Endodermal cell (in vitro differentiated cells): ENCODE measurements at regions not wholly inside any gene's neighbourhood (a gene's known extent, or its start where the extent isn't known, plus 50 kb on each side); places are given as distances from the start of the nearest gene placed in this dataset.

Experiments
- DNase-seq: peaks from one replicate; pipeline ENCODE4 v3.0.0-alpha.2; 2017
- H3K27ac ChIP-seq: 2 replicates; pipeline ENCODE4 v1.5.1; 2013; ENCODE audit warnings: mild to moderate bottlenecking, low read depth, low read length, moderate library complexity
- H3K27me3 ChIP-seq: 2 replicates; pipeline ENCODE4 v1.6.1; 2013; ENCODE audit warnings: mild to moderate bottlenecking, low read length, moderate library complexity; ENCODE audit not compliant: insufficient read depth, control insufficient read depth, poor library complexity, severe bottlenecking
- H3K36me3 ChIP-seq: 2 replicates; pipeline ENCODE4 v1.7.0; 2013; ENCODE audit warnings: mild to moderate bottlenecking, low read length, moderate library complexity; ENCODE audit not compliant: control insufficient read depth, insufficient read depth
- H3K4me1 ChIP-seq: one replicate; pipeline ENCODE4 v1.7.0; 2013; ENCODE audit warnings: low read length; ENCODE audit not compliant: control insufficient read depth, insufficient read depth
- H3K4me3 ChIP-seq: 2 replicates; pipeline ENCODE4 v1.5.1; 2013; ENCODE audit warnings: mild to moderate bottlenecking, low read length, moderate library complexity
- H3K9ac ChIP-seq: 2 replicates; pipeline ENCODE4 v1.6.1; 2013; ENCODE audit warnings: mild to moderate bottlenecking, low read length, moderate library complexity; ENCODE audit not compliant: poor library complexity, severe bottlenecking; ENCODE audit errors: extremely low read depth
- H3K9me3 ChIP-seq: 2 replicates; pipeline ENCODE4 v1.6.1; 2013; ENCODE audit warnings: mild to moderate bottlenecking, low read length, moderate library complexity; ENCODE audit not compliant: control insufficient read depth
- H3K27ac Mint-ChIP-seq: 2 replicates; pipeline ENCODE4 v1.8.0; 2020; ENCODE audit warnings: mixed read lengths
- H3K27me3 Mint-ChIP-seq: 2 replicates; pipeline ENCODE4 v1.8.0; 2021; ENCODE audit warnings: mild to moderate bottlenecking, mixed read lengths; ENCODE audit not compliant: insufficient read depth
- H3K36me3 Mint-ChIP-seq: 2 replicates; pipeline ENCODE4 v1.8.0; 2020; ENCODE audit warnings: low read depth, mixed read lengths
- H3K4me1 Mint-ChIP-seq: 2 replicates; pipeline ENCODE4 v1.8.0; 2020; ENCODE audit warnings: mixed read lengths
- H3K4me3 Mint-ChIP-seq: 2 replicates; pipeline ENCODE4 v1.8.0; 2020; ENCODE audit warnings: mild to moderate bottlenecking, moderate library complexity, mixed read lengths
- H3K9me3 Mint-ChIP-seq: 2 replicates; pipeline ENCODE4 v1.8.0; 2020; ENCODE audit warnings: mild to moderate bottlenecking, mixed read lengths
- CTCF ChIP-seq: fragments of 200-600 bp; sonication (generic); conservative IDR thresholded peaks from 2 replicates; pipeline ENCODE4 v1.5.0; 2021; ENCODE audit warnings: antibody characterized with exemption, mild to moderate bottlenecking
- WGBS, 2 experiments: methylation state at CpG; one replicate each; pipeline versions ENCODE4 v1.1.5 to v1.1.7; 2013; ENCODE audit warnings: missing lambda C conversion rate in 2 of 2, mixed read lengths in 1 of 2; ENCODE audit not compliant: insufficient coverage in 1 of 2, insufficient read length in 1 of 2; 5-methylcytosine and 5-hydroxymethylcytosine counted together

GRCh38 chr9:91156451-91157234, 205.1 kb downstream of the AUH start:
- Mint-ChIP-seq H3K9me3 (peaks cover 16% of the 10 kb centered on the region), H3K36me3 (no peaks in the 10 kb centered on the region), H3K27me3 (peaks cover 3% of the 10 kb centered on the region), H3K27ac (no peak overlapping the region), H3K4me1 (no peaks in the 10 kb centered on the region), H3K4me3 (no peak overlapping the region)
- Histone ChIP-seq H3K9me3 (peaks cover 7% of the 10 kb centered on the region), H3K9ac (no peak overlapping the region), H3K36me3 (no peaks in the 10 kb centered on the region), H3K4me1 (no peaks in the 10 kb centered on the region), H3K27ac (no peak overlapping the region), H3K27me3 (no peaks in the 10 kb centered on the region), H3K4me3 (no peak overlapping the region)
- DNase-seq, result no peak
- TF ChIP-seq CTCF, result no peak
- 84 to 96% methylated on average over 8 to 10 of the region's 10 CpGs for WGBS, 2 experiments

GRCh38 chr9:91157883-91158282, 203.8 kb downstream of the AUH start:
- H3K4me1 Mint-ChIP-seq, result peaks cover 4% of the 10 kb centered on the region
- peaks cover 4% of the 10 kb centered on the region for H3K9me3 Mint-ChIP-seq
- no peak overlapping the region for H3K9ac ChIP-seq
- TF ChIP-seq CTCF, result no peak
- peaks cover 6% of the 10 kb centered on the region for H3K9me3 ChIP-seq
- H3K36me3 Mint-ChIP-seq, result no peaks in the 10 kb centered on the region
- H3K27ac Mint-ChIP-seq, result no peak overlapping the region
- no peaks in the 10 kb centered on the region for H3K27me3 ChIP-seq
- H3K27ac ChIP-seq, result no peak overlapping the region
- no peak overlapping the region for H3K4me3 ChIP-seq
- no peak for DNase-seq
- no peak overlapping the region for H3K4me3 Mint-ChIP-seq
- no peaks in the 10 kb centered on the region for H3K36me3 ChIP-seq
- WGBS, 2 experiments, result 100% methylated on average over 1 to 2 of the region's 2 CpGs
- no peaks in the 10 kb centered on the region for H3K4me1 ChIP-seq
- H3K27me3 Mint-ChIP-seq, result no peaks in the 10 kb centered on the region

- H3K9me3 Mint-ChIP-seq, result no peaks in the 10 kb centered on the region
- H3K27me3 ChIP-seq, result no peaks in the 10 kb centered on the region
- peaks cover 6% of the 10 kb centered on the region for H3K4me1 Mint-ChIP-seq
- peaks cover 2% of the 10 kb centered on the region for H3K9me3 ChIP-seq
- no peaks in the 10 kb centered on the region for H3K36me3 ChIP-seq
- no peak for DNase-seq
- H3K4me3 Mint-ChIP-seq, result no peak overlapping the region
- TF ChIP-seq CTCF, result no peak
- H3K27ac ChIP-seq, result no peak overlapping the region
- 74 to 76% methylated on average over 5 to 6 of the region's 6 CpGs for WGBS, 2 experiments
- no peak overlapping the region for H3K27ac Mint-ChIP-seq
- H3K27me3 Mint-ChIP-seq, result no peaks in the 10 kb centered on the region
- H3K4me3 ChIP-seq, result no peak overlapping the region
- H3K36me3 Mint-ChIP-seq, result no peaks in the 10 kb centered on the region
- no peak overlapping the region for H3K9ac ChIP-seq
- H3K4me1 ChIP-seq, result no peaks in the 10 kb centered on the region
Observed at GRCh38 chr9:91158286-91158685, 203.4 kb downstream of the AUH start.
